ENCODE measurements at regions not wholly inside any gene's neighbourhood (a gene's known extent, or its start where the extent isn't known, plus 50 kb on each side); places are given as distances from the start of the nearest gene placed in this dataset.

- ChIA-PET CTCF (interaction anchor here (0.7 kb wide), 1 partner anchor 181 kb away, joined by 3 read pairs; no protein-coding TSS in a partner anchor), POLR2A (no interaction called here)
- Mint-ChIP-seq H3K9me3 (ENCODE audit: unreplicated experiment) (no peaks in the 10 kb centered on the region), H3K4me1 (ENCODE audit: insufficient read depth, unreplicated experiment) (no peaks in the 10 kb centered on the region), H3K4me3 (ENCODE audit: unreplicated experiment) (no peak overlapping the region), H3K27ac (ENCODE audit: low read depth, unreplicated experiment) (no peak overlapping the region), H3K36me3 (ENCODE audit: insufficient read depth, unreplicated experiment) (no peaks in the 10 kb centered on the region), H3K27me3 (ENCODE audit: insufficient read depth, unreplicated experiment) (peaks cover 41% of the 10 kb centered on the region)
- intact Hi-C loops (cut with micrococcal nuclease): no loop called here
- no TSS peak for BruUV-seq (replicated peaks)
- TF ChIP-seq CTCF (IDR thresholded peaks at IDR 0.05; ENCODE audit: unreplicated experiment): no peak
- DNase-seq (ENCODE audit: unreplicated experiment): no peak
Observed at GRCh38 chr12:17802657-17803641, 287.0 kb downstream of the RERGL start.

DNA sequence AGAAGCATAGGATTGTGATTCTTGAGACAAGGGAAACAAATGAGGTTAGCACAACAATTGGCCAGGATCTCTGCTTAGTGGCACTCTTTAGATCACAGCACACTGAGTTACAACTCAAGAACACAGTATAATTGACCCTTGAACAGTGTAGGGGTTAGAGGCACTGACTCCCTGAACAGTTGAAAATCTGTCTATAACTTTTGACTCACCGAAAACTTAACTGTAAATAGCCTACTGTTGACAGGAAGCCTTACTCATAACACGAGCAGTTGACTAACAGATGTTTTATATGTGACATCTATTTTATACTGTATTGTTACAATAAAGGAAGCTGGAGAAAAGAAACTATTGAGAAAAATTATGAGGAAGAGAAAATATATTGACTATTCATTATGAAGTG, 296.1 kb downstream of the RERGL start:
- Mint-ChIP-seq H3K4me3 (ENCODE audit: unreplicated experiment) (no peak overlapping the region), H3K4me1 (ENCODE audit: insufficient read depth, unreplicated experiment) (no peaks in the 10 kb centered on the region), H3K9me3 (ENCODE audit: unreplicated experiment) (no peaks in the 10 kb centered on the region), H3K27me3 (ENCODE audit: insufficient read depth, unreplicated experiment) (peaks cover 59% of the 10 kb centered on the region), H3K27ac (ENCODE audit: low read depth, unreplicated experiment) (no peak overlapping the region), H3K36me3 (ENCODE audit: insufficient read depth, unreplicated experiment) (peaks cover 5% of the 10 kb centered on the region)
- no peak for TF ChIP-seq CTCF (IDR thresholded peaks at IDR 0.05; ENCODE audit: unreplicated experiment)
- DNase-seq (ENCODE audit: unreplicated experiment): no peak
- POLR2A ChIA-PET: no interaction called here
- CTCF ChIA-PET: no interaction called here
- intact Hi-C loops (cut with micrococcal nuclease): no loop called here
- no TSS peak for BruUV-seq (replicated peaks)

DNA sequence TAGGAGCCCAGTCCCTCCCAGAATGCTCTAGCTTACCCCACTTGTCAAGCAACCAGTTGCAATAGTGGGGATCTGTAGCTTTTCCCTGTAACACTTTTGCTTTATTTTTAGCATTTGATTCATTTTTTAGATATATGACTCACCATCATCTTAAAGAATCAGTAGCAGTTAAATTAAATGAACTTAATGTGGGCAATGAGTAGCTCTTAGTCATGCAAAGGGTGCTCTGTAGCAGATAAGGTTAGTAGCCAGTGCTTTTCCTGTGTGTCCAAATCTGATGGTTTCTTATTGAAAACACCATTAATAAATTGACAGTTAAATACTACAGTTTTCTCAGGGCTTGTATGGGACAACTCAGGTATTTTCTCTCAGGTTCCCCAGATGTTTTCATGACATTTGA, 311.8 kb downstream of the RERGL start:
- CTCF ChIA-PET: no interaction called here
- no TSS peak for BruUV-seq (replicated peaks)
- Mint-ChIP-seq H3K4me1 (ENCODE audit: insufficient read depth, unreplicated experiment) (no peaks in the 10 kb centered on the region), H3K36me3 (ENCODE audit: insufficient read depth, unreplicated experiment) (no peaks in the 10 kb centered on the region), H3K27me3 (ENCODE audit: insufficient read depth, unreplicated experiment) (no peaks in the 10 kb centered on the region), H3K4me3 (ENCODE audit: unreplicated experiment) (no peak overlapping the region), H3K9me3 (ENCODE audit: unreplicated experiment) (peaks cover 15% of the 10 kb centered on the region), H3K27ac (ENCODE audit: low read depth, unreplicated experiment) (no peak overlapping the region)
- no peak for DNase-seq (ENCODE audit: unreplicated experiment)
- intact Hi-C loops (cut with micrococcal nuclease): loop anchor here (5.0 kb wide), 2 partner anchors 84 to 99 kb away; no protein-coding TSS in a partner anchor
- POLR2A ChIA-PET: no interaction called here
- no peak for TF ChIP-seq CTCF (IDR thresholded peaks at IDR 0.05; ENCODE audit: unreplicated experiment)

DNA sequence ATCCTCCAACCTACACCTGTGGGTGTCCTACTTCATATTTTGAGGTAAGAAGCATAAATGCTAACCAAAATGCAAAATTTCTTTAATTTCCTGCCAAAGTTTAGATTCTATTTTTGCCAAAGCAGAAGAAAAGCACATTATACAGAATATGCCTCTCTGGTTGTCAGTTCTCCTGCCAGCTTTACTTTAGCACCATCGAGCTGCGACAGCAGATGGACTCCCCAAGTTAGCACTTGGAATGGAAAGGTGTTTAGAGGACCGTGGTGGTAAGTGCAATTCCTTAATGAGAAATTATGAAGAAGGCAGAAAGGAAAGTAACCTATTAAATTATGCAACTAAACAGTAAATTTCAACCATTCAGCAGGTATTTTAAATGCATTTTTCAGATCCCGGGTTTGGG, 326.6 kb downstream of the RERGL start:
- H3K27me3 Mint-ChIP-seq (ENCODE audit: insufficient read depth, unreplicated experiment): no peaks in the 10 kb centered on the region
- H3K36me3 Mint-ChIP-seq (ENCODE audit: insufficient read depth, unreplicated experiment): no peaks in the 10 kb centered on the region
- no peak overlapping the region for H3K4me3 Mint-ChIP-seq (ENCODE audit: unreplicated experiment)
- intact Hi-C loops (cut with micrococcal nuclease): no loop called here
- no peak for DNase-seq (ENCODE audit: unreplicated experiment)
- H3K4me1 Mint-ChIP-seq (ENCODE audit: insufficient read depth, unreplicated experiment): no peaks in the 10 kb centered on the region
- TF ChIP-seq CTCF (IDR thresholded peaks at IDR 0.05; ENCODE audit: unreplicated experiment): no peak
- ChIA-PET CTCF (no interaction called here), POLR2A (no interaction called here)
- BruUV-seq (replicated peaks): no TSS peak
- H3K9me3 Mint-ChIP-seq (ENCODE audit: unreplicated experiment): peaks cover 8% of the 10 kb centered on the region
- H3K27ac Mint-ChIP-seq (ENCODE audit: low read depth, unreplicated experiment): no peak overlapping the region
